HCT116 (cell line): ENCODE measurements at regions not wholly inside any gene's neighbourhood (a gene's known extent, or its start where the extent isn't known, plus 50 kb on each side); places are given as distances from the start of the nearest gene placed in this dataset.

Source experiments
- CTCF ChIP-seq, 3 experiments: fragments of 200-600 bp in 1 of 3; sonication (generic) in 1 of 3; IDR thresholded peaks in 2 of 3; conservative IDR thresholded peaks in 1 of 3; 2 replicates each; pipeline ENCODE4 v1.5.1; 2012 to 2017; ENCODE audit warnings: low read depth in 2 of 3, low read length in 2 of 3, antibody characterized with exemption in 1 of 3, borderline replicate concordance in 1 of 3, control low read depth in 1 of 3, mild to moderate bottlenecking in 1 of 3, mixed read lengths in 1 of 3, mixed run types in 1 of 3, moderate library complexity in 1 of 3; ENCODE audit not compliant: insufficient read depth in 1 of 3
- EZH2 ChIP-seq: fragments of 200-600 bp; sonication (generic); IDR thresholded peaks from 2 replicates; pipeline ENCODE4 v1.6.1; 2017; ENCODE audit warnings: antibody characterized with exemption, mixed run types
- EZH2phosphoT487 ChIP-seq: fragments of 200-600 bp; IDR thresholded peaks from 2 replicates; pipeline ENCODE4 v1.6.1; 2018; ENCODE audit warnings: antibody characterized with exemption, borderline replicate concordance
- FOSL1 ChIP-seq: IDR thresholded peaks from 2 replicates; pipeline ENCODE4 v1.6.1; 2012; ENCODE audit warnings: low read depth
- JUND ChIP-seq: IDR thresholded peaks from 2 replicates; pipeline ENCODE4 v1.6.1; 2012
- POLR2A ChIP-seq: IDR thresholded peaks from 2 replicates; pipeline ENCODE4 v1.7.0; 2011; ENCODE audit warnings: borderline replicate concordance; ENCODE audit not compliant: insufficient read depth, insufficient read length; ENCODE audit errors: extremely low read depth
- POLR2AphosphoS5 ChIP-seq: IDR thresholded peaks from 2 replicates; pipeline ENCODE4 v1.6.1; 2011; ENCODE audit warnings: mild to moderate bottlenecking, low read depth, low read length, moderate library complexity
- SIN3A ChIP-seq: IDR thresholded peaks from 2 replicates; pipeline ENCODE4 v1.6.1; 2012; ENCODE audit warnings: low read depth
- TCF7L2 ChIP-seq: IDR thresholded peaks from 2 replicates; pipeline ENCODE4 v1.7.0; 2011; ENCODE audit warnings: borderline replicate concordance, inconsistent platforms; ENCODE audit not compliant: insufficient read depth, insufficient read length; ENCODE audit errors: extremely low read depth
- YY1 ChIP-seq: IDR thresholded peaks from 2 replicates; pipeline ENCODE4 v1.6.1; 2011; ENCODE audit warnings: low read length, low read depth, moderate library complexity, mild to moderate bottlenecking; ENCODE audit not compliant: insufficient replicate concordance; ENCODE audit errors: extremely low read depth
- ZFX ChIP-seq: fragments of 450-650 bp; IDR thresholded peaks from 2 replicates; pipeline ENCODE4 v1.6.1; 2017

- TF ChIP-seq CTCF (IDR thresholded peaks at IDR 0.05 in 2 of 3, conservative IDR thresholded peaks at IDR 0.05 in 1 of 3; ENCODE audit: borderline replicate concordance in 1 of 3, insufficient read depth in 1 of 3, low read depth in 2 of 3, low read length in 2 of 3) (no peak), POLR2A (no peak), POLR2AphosphoS5 (no peak), ZFX (no peak), EZH2 (no peak), EZH2phosphoT487 (no peak), YY1 (no peak), JUND (no peak), SIN3A (no peak), FOSL1 (no peak), TCF7L2 (no peak)
These were observed 450.3 kb upstream of the CLINT1 start for GRCh38 chr5:158309088-158309807.
